Embryonic facial prominence (tissue), 1 donor: ENCODE measurements at regions not wholly inside any gene's neighbourhood (a gene's known extent, or its start where the extent isn't known, plus 50 kb on each side); places are given as distances from the start of the nearest gene placed in this dataset.

ENCODE experiments used
- DNase-seq: peaks from one replicate; pipeline ENCODE4 v3.0.0-alpha.2; 2016; ENCODE audit errors: extremely low spot score

DNA sequence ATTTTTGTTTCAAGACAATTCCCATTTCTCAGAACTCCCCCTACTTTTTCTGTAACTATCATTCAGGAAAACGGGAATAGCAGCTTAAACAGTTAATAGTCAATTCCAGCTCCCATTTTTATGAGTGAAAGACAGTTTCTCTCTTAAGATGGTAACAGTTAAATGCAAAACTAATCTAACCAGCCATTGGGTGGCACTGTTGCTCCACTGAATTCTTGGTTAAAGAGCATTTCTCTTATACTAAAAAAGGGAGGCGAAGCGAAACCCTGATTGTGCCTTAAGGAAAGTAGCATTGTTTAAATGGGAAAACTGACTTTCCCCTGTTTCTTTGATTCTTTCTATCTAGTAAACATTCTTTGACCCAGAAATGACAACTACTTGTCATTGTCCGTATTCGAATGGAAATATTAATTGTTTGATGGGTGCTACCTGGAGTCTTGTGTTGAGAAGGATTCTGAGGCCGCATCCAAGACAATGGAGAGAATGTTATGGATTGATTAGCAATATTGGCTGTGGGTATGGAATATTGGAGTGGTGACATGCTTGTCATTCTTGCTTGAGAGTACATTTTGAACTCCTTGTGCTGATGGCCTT lies 507.8 kb downstream of the MAT2B start:
- peak; percentile 60 for DNase-seq

DNA sequence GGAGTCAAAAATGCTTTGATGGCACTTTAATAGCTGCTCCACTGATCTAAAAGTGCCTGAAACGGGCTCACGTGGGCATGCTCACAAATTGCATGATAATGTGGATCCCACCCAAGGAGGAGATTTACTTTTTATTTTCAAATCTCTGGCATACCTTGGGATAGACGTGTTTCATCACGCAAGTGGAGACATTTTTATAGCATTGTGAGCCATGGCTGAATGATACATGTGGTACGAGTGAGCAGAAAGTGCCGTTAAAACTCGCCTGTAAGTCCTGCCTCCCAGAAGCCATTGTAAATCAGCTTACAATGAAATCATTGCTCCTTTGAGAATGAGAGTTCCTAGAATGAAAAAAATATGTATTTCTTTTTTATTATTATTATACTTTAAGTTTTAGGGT lies 514.7 kb downstream of the MAT2B start:
- no peak for DNase-seq

- no peak for DNase-seq
Measured at GRCh38 chr5:164027738-164028137, 522.3 kb downstream of the MAT2B start.

DNA sequence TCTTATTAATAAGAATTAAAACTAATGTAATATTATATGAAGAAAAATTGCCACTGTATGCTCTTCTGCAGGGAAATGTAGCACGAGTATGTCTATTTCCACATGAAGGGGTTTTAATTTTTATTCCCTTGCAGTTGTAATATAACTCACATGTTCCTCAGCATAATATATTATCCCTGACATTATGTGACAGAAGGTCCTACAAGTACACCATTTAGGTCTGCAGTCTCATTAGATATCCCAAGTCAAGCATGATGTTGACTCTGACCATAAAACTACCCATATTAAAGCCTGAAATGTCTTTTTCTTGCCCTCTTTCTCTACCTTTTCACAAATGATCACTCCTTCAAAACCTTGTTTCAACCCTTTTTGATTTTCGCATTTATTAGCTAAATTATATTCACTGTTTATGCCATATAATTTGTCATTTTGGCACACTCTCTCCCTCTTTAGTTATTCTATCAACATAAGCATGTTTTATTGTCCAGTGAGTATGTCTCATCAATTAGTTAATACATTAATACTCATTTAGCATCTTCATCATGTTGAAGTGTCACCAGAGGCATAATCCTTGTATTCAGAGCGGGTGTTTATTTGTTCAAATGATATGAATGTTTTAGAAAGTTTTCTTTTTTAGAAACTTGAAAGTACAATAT lies 532.8 kb downstream of the MAT2B start:
- DNase-seq, result no peak

GRCh38 chr5:164041105-164041504 lies 535.7 kb downstream of the MAT2B start:
- no peak for DNase-seq

GRCh38 chr5:164048359-164048926 lies 543.0 kb downstream of the MAT2B start:
- DNase-seq, result no peak

GRCh38 chr5:164051745-164052144 lies 546.3 kb downstream of the MAT2B start:
- no peak for DNase-seq

DNA sequence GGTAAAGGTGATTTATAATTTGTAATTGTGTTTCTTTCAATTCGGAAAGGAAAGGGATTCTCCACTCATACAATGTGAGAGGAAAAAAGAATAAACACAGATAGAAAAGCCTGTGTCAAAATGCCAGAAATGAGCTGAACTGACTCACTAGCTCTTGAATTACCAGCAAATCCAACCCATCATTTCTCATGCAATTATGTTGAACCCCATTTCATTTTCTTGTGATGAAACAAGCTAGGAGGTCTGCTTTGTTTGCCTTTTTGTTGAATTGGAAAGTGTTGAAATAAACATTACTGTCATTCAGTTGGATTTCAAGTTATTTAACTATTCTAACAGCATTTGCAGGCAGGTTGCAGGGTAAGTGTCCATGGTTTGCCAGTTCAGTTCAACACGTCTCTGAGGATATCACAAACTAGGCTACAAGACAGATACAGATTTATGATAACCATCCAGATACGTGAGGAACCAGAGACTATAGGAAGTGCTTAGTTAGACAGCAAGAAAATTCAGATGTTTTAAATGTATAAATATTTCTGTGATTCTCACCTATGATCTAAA lies 547.2 kb downstream of the MAT2B start:
- DNase-seq, result no peak

DNA sequence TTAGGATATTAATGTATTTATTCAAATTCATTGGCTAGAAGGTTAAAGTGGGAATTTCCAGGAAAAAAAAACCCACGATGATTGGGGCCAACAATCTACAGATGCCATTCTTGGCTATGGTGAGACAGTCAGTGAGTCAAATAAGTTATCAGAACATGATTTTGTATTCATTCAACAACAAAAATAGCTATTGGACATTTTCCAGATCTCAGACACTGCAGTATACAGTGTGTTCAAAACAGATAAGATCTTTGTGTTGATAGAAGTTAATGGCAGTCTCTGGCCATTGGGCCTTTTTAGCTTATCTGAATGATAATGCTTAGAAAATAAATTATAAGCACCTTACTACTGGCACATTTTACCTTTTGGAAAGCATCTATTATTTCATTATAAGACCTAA lies 547.7 kb downstream of the MAT2B start:
- DNase-seq, result no peak

DNA sequence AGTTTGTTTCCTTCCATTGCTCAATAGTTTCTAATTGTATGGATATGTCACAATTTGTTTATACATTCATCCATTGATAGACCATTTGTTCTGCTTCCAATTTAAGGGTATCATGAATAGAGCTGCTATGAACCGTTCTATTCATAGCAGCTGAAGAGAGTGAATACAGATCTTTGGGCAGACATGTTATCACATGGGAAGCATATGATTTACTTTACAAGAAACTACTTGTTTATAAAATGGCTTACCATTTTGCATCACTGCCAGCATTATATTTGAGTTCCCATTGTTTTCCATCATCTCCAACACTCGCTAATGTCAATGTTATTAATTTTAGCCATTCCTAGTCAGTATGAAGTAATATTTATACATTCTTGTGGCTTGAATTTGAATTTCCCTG lies 549.0 kb downstream of the MAT2B start:
- DNase-seq, result no peak

GRCh38 chr5:164057121-164057520 lies 551.7 kb downstream of the MAT2B start:
- no peak for DNase-seq

- no peak for DNase-seq
Measured at GRCh38 chr5:164058621-164059020, 553.2 kb downstream of the MAT2B start.

GRCh38 chr5:164059471-164059870 lies 554.1 kb downstream of the MAT2B start:
- no peak for DNase-seq

- DNase-seq, result no peak
Measured at GRCh38 chr5:164060786-164061355, 555.5 kb downstream of the MAT2B start.

DNA sequence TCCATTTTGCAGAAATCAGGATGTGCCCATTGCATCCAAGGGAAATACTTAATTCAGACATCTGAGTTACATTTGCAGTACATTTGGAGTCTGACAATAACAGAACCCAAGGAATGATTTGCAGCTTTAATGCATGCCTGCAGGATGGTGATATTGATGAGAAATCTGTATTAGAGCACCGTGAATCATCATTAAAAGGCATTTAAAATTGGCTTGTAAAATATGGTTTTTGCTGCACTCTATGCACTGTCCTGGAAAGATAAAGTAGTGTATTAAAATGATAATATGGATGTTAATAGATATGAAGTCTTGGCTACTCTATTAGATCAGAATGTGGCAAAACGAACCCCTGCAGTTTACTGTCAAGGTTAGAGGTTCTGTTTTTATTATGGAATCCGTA lies 556.9 kb downstream of the MAT2B start:
- no peak for DNase-seq

DNA sequence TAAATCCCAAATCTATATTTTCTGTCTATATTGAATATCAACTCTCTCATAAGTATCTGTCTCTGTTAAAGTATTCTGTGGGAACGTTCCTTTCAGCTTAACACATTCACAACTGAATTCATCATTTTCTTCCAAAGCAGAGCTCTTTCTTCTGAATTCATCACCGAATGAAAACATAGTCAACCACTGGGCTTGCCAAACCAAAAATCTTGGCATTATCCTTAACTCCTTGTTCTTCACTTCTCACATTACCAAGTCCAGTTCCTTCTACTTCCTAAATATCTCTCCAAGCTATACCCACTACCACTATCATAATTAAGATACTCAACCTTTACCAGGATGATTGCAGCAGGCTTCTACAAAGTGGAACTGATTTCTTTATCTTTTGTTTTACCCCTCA lies 559.8 kb downstream of the MAT2B start:
- no peak for DNase-seq

- no peak for DNase-seq
Measured at GRCh38 chr5:164071671-164072070, 566.3 kb downstream of the MAT2B start.

GRCh38 chr5:164073081-164073480 lies 567.7 kb downstream of the MAT2B start:
- no peak for DNase-seq

DNA sequence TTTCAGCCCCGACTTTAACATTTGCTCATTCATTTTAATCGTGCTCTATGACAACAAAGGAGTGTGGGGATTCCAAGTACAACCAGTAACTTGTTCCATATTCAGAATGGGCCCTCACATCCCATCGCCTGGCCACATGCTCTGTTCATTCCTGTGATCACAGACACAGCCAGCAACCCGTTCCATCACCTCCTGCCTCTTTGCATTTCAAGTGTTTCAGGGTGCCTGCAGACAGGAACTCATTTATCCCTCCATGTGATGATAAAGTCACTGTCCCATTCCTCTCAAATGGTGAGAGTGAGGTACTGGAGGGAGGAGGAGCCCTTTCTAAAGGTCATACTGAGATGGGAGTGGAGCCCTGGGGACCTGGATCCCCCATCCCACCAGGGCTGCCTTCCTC lies 571.1 kb downstream of the MAT2B start:
- DNase-seq, result no peak

- no peak for DNase-seq
Measured at GRCh38 chr5:164090358-164090757, 584.9 kb downstream of the MAT2B start.

GRCh38 chr5:164091836-164092235 lies 586.4 kb downstream of the MAT2B start:
- no peak for DNase-seq

GRCh38 chr5:164094291-164094690 lies 588.9 kb downstream of the MAT2B start:
- DNase-seq, result no peak

DNA sequence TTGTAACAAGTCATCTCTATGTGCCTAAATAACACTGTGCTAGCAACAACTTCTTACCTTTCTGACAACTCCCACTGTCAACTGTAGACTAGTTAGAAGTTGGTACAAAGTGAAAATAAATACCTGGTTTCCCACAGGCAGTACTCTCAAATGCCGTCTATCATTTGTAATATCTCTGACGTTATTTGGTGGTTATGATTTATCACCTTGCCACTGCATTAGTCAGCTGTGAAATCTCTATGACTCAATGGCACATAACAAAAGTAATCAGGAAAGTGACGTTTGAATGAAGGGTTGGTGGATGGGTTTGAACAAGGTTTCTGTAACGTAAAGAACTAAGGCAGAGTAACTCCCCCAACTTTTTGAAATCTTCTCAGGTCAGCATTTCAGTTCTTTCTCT lies 592.3 kb downstream of the MAT2B start:
- no peak for DNase-seq
